Endothelial cell of umbilical vein (primary cell): ENCODE measurements at regions not wholly inside any gene's neighbourhood (a gene's known extent, or its start where the extent isn't known, plus 50 kb on each side); places are given as distances from the start of the nearest gene placed in this dataset.

Source experiments
- BruUV-seq: library from RNA; stranded (reverse); fragments of 400-500 nt; replicated peaks from 2 replicates; lab custom pipeline; 2021; lab: Mats Ljungman, UMichigan
- CTCF ChIA-PET: fragments of 300-600, 350-600 bp; sonication (Branson Sonifier 250); formaldehyde crosslinking; loops from one replicate; lab custom pipeline; 2021; ENCODE audit warnings: antibody characterized with exemption, inconsistent platforms; lab: Charles Lee
- POLR2A ChIA-PET: fragments of 300-600, 350-600 bp; sonication (Branson Sonifier 250); formaldehyde crosslinking; loops from one replicate; lab custom pipeline; 2021; ENCODE audit warnings: antibody characterized with exemption, inconsistent platforms; lab: Charles Lee
- DNase-seq: peaks from one replicate; pipeline ENCODE4 v3.0.0-alpha.2; 2011; ENCODE audit warnings: low read depth, low spot score
- FAIRE-seq: peaks from 2 replicates; lab custom pipeline; 2011; peaks lifted over from hg19 to GRCh38; lab: Jason Lieb, UNC
- H2AFZ ChIP-seq: 2 replicates; pipeline ENCODE4 v1.6.0; 2012; ENCODE audit warnings: low read depth, low read length, control low read depth, inconsistent platforms
- H3K27ac ChIP-seq: 2 replicates; pipeline ENCODE4 v1.5.1; 2011; ENCODE audit warnings: low read depth, mild to moderate bottlenecking, control low read depth, low read length, moderate library complexity; ENCODE audit not compliant: insufficient read depth
- H3K27me3 ChIP-seq, 2 experiments: 2 replicates each; pipeline versions ENCODE4 v1.6.0 to v1.6.1; 2011; ENCODE audit warnings: low read length in 2 of 2, mixed read lengths in 1 of 2; ENCODE audit not compliant: control insufficient read depth in 2 of 2, insufficient read depth in 2 of 2
- H3K36me3 ChIP-seq, 2 experiments: 2 replicates in 1 of 2; 3 replicates in 1 of 2; pipeline ENCODE4 v1.5.1; 2011; ENCODE audit warnings: low read length in 2 of 2, mild to moderate bottlenecking in 1 of 2, moderate library complexity in 1 of 2; ENCODE audit not compliant: control insufficient read depth in 2 of 2, insufficient read depth in 2 of 2; ENCODE audit errors: extremely low read depth in 1 of 2
- H3K4me1 ChIP-seq: 3 replicates; pipeline ENCODE4 v1.5.1; 2011; ENCODE audit warnings: mild to moderate bottlenecking, low read length; ENCODE audit not compliant: control insufficient read depth, insufficient read depth; ENCODE audit errors: extremely low read depth
- H3K4me2 ChIP-seq: 2 replicates; pipeline ENCODE4 v1.6.1; 2011; ENCODE audit warnings: low read length, control low read depth, mixed read lengths; ENCODE audit not compliant: insufficient read depth
- H3K4me3 ChIP-seq, 3 experiments: fragments of 200-600 bp in 1 of 3; sonication (generic), shearing (Covaris generic) in 1 of 3; replicated peaks in 1 of 3; 2 replicates each; pipeline ENCODE4 v1.5.1; 2011 to 2016; ENCODE audit warnings: control low read depth in 3 of 3, low read length in 3 of 3, mild to moderate bottlenecking in 2 of 3, inconsistent platforms in 1 of 3, low read depth in 1 of 3, moderate library complexity in 1 of 3; ENCODE audit not compliant: insufficient read depth in 1 of 3
- H3K79me2 ChIP-seq: 2 replicates; pipeline ENCODE4 v1.6.0; 2012; ENCODE audit warnings: low read length, inconsistent platforms; ENCODE audit not compliant: control insufficient read depth, insufficient read depth
- H3K9ac ChIP-seq: replicated peaks from 2 replicates; pipeline ENCODE3; 2011; ENCODE audit warnings: low read length, control low read depth; ENCODE audit not compliant: insufficient read depth; ENCODE audit errors: extremely low read depth
- H3K9me1 ChIP-seq: replicated peaks from 3 replicates; pipeline ENCODE4 v1.6.0; 2011; ENCODE audit warnings: mild to moderate bottlenecking, low read length; ENCODE audit not compliant: control insufficient read depth, insufficient read depth; ENCODE audit errors: extremely low read depth
- H3K9me3 ChIP-seq: replicated peaks from 2 replicates; pipeline ENCODE4 v1.5.1; 2012; ENCODE audit warnings: low read length, inconsistent platforms; ENCODE audit not compliant: control insufficient read depth, insufficient read depth
- H4K20me1 ChIP-seq: replicated peaks from 2 replicates; pipeline ENCODE3; 2011; ENCODE audit warnings: mild to moderate bottlenecking, low read length; ENCODE audit not compliant: control insufficient read depth, insufficient read depth; ENCODE audit errors: extremely low read depth
- CTCF ChIP-seq, 2 donors: IDR thresholded peaks; 1 replicate in 1 of 2; 2 replicates in 1 of 2; pipeline ENCODE4 v1.5.1; 2011; ENCODE audit warnings: low read length in 2 of 2, mild to moderate bottlenecking in 2 of 2, moderate library complexity in 2 of 2, control low read depth in 1 of 2, inconsistent platforms in 1 of 2, low read depth in 1 of 2; ENCODE audit not compliant: insufficient read depth in 1 of 2; ENCODE audit errors: extremely low read depth in 1 of 2
- EZH2 ChIP-seq: IDR thresholded peaks from 2 replicates; pipeline ENCODE4 v1.6.1; 2012; ENCODE audit warnings: borderline replicate concordance, low read depth, mild to moderate bottlenecking, moderate library complexity, low read length, inconsistent platforms; ENCODE audit not compliant: severe bottlenecking
- FOS ChIP-seq: IDR thresholded peaks from 2 replicates; pipeline ENCODE4 v1.6.1; 2011; ENCODE audit warnings: mild to moderate bottlenecking, low read length, moderate library complexity, borderline replicate concordance; ENCODE audit not compliant: insufficient read depth
- GATA2 ChIP-seq: IDR thresholded peaks from 2 replicates; pipeline ENCODE4 v1.7.0; 2011; ENCODE audit warnings: low read depth, mild to moderate bottlenecking, moderate library complexity, mixed read lengths, low read length; ENCODE audit not compliant: insufficient read length, insufficient read depth
- JUN ChIP-seq: IDR thresholded peaks from 2 replicates; pipeline ENCODE4 v1.6.1; 2011; ENCODE audit warnings: borderline replicate concordance, low read depth; ENCODE audit not compliant: insufficient read length, insufficient read depth
- MAX ChIP-seq: IDR thresholded peaks from 2 replicates; pipeline ENCODE4 v1.6.1; 2011; ENCODE audit not compliant: insufficient read depth, insufficient read length
- MYC ChIP-seq: IDR thresholded peaks from one replicate; pipeline ENCODE4 v1.6.1; 2011; ENCODE audit warnings: mild to moderate bottlenecking, low read depth, low read length
- POLR2A ChIP-seq: IDR thresholded peaks from 2 replicates; pipeline ENCODE4 v1.6.1; 2012; ENCODE audit warnings: low read depth, mild to moderate bottlenecking, control low read depth, low read length
- POLR2AphosphoS5 ChIP-seq: IDR thresholded peaks from 2 replicates; pipeline ENCODE4 v1.6.1; 2012; ENCODE audit warnings: low read depth, mild to moderate bottlenecking, control low read depth, low read length, moderate library complexity; ENCODE audit not compliant: insufficient read depth
- dilution Hi-C: fragments of 300-500 bp; cut with MboI; formaldehyde crosslinking; loops from one replicate; pipeline ENCODE4 v1.15.0; 2019; ENCODE audit warnings: low sequenced_read_pairs; ENCODE audit not compliant: extremely low pct_ligation_motif_present
- intact Hi-C: fragments of 100-400 bp; cut with micrococcal nuclease; formaldehyde crosslinking; loops from one replicate; pipeline ENCODE4 v1.10.0; 2022

GRCh38 chr11:13891911-13892310, 70.6 kb upstream of the SPON1 start:
- no peak for FAIRE-seq
- ChIA-PET POLR2A (no interaction called here), CTCF (interaction anchor here (1.9 kb wide), 1 partner anchor 119 kb away, joined by 4 read pairs; no protein-coding TSS in a partner anchor)
- dilution Hi-C loops (no loop called here), intact Hi-C loops (no loop called here)
- no peak overlapping the region for H3K27ac ChIP-seq
- no peaks in the 10 kb centered on the region for H4K20me1 ChIP-seq
- H3K9me3 ChIP-seq, result no peaks in the 10 kb centered on the region
- H3K4me2 ChIP-seq, result no peak overlapping the region
- no peak for DNase-seq
- no peak for TF ChIP-seq MYC
- H3K9ac ChIP-seq, result no peak overlapping the region
- H3K4me3 ChIP-seq, result no peak overlapping the region
- no peaks in the 10 kb centered on the region for H3K9me1 ChIP-seq
- H3K79me2 ChIP-seq, result no peaks in the 10 kb centered on the region
- no peaks in the 10 kb centered on the region for H3K4me1 ChIP-seq
- H3K36me3 ChIP-seq, result no peaks in the 10 kb centered on the region
- no peak overlapping the region for H2AFZ ChIP-seq
- no TSS peak for BruUV-seq
- H3K27me3 ChIP-seq, result peaks cover 0 to 3% of the 10 kb centered on the region in 2 experiments

GRCh38 chr11:13896175-13896980, 66.1 kb upstream of the SPON1 start:
- no peak overlapping the region for H2AFZ ChIP-seq
- H3K9me1 ChIP-seq, result no peaks in the 10 kb centered on the region
- no peaks in the 10 kb centered on the region for H3K4me1 ChIP-seq
- ChIA-PET CTCF (no interaction called here), POLR2A (no interaction called here)
- H3K36me3 ChIP-seq, result no peaks in the 10 kb centered on the region
- dilution Hi-C loops, result no loop called here
- DNase-seq (no peak), FAIRE-seq (no peak)
- no peaks in the 10 kb centered on the region for H3K9me3 ChIP-seq
- H3K27me3 ChIP-seq, result peaks cover 0 to 1% of the 10 kb centered on the region in 2 experiments
- TF ChIP-seq POLR2AphosphoS5 (no peak), MAX (no peak), EZH2 (no peak), FOS (no peak), GATA2 (no peak), MYC (no peak), POLR2A (no peak), CTCF (IDR thresholded peaks at IDR 0.05; ENCODE audit: extremely low read depth in 1 of 2, insufficient read depth in 1 of 2, low read depth in 1 of 2, low read length in 2 of 2) (no peak), JUN (no peak)
- intact Hi-C loops, result no loop called here
- no peaks in the 10 kb centered on the region for H3K79me2 ChIP-seq
- no TSS peak for BruUV-seq
- no peak overlapping the region for H3K9ac ChIP-seq
- no peak overlapping the region for H3K4me2 ChIP-seq
- H3K27ac ChIP-seq, result no peak overlapping the region
- H4K20me1 ChIP-seq, result no peaks in the 10 kb centered on the region
- no peak overlapping the region for H3K4me3 ChIP-seq
